ENCODE measurements at regions not wholly inside any gene's neighbourhood (a gene's known extent, or its start where the extent isn't known, plus 50 kb on each side); places are given as distances from the start of the nearest gene placed in this dataset.

- Histone ChIP-seq H3K4me3 (no peak overlapping the region), H3K36me3 (ENCODE audit: low read depth, missing control alignments) (no peaks in the 10 kb centered on the region), H3K27me3 (no peaks in the 10 kb centered on the region), H3K9me3 (no peaks in the 10 kb centered on the region), H3K27ac (no peak overlapping the region), H3K4me1 (no peaks in the 10 kb centered on the region)
- TF ChIP-seq POLR2A (IDR thresholded peaks at IDR 0.05) (no peak), CTCF (IDR thresholded peaks at IDR 0.05) (no peak)
- intact Hi-C loops (cut with DNase I; ENCODE audit: low total_unique reads) = no loop called here
- WGBS, 2 donors = 76 to 87% methylated on average over 3 of the region's 3 CpGs
- DNase-seq = no peak
Measured at GRCh38 chr2:217091531-217091930, 231.7 kb upstream of the TNP1 start.

GRCh38 chr2:217090884-217091283 is 231.0 kb upstream of the TNP1 start:
- Histone ChIP-seq H3K4me3 (no peak overlapping the region), H3K27me3 (no peaks in the 10 kb centered on the region), H3K9me3 (no peaks in the 10 kb centered on the region), H3K36me3 (ENCODE audit: low read depth, missing control alignments) (no peaks in the 10 kb centered on the region), H3K27ac (no peak overlapping the region), H3K4me1 (no peaks in the 10 kb centered on the region)
- TF ChIP-seq POLR2A (IDR thresholded peaks at IDR 0.05) = no peak
- TF ChIP-seq CTCF (IDR thresholded peaks at IDR 0.05) = no peak
- DNase-seq = no peak
- intact Hi-C loops (cut with DNase I; ENCODE audit: low total_unique reads) = no loop called here
- 86 to 97% methylated on average over 3 of the region's 3 CpGs for WGBS, 2 donors

GRCh38 chr2:217090024-217090473 is 230.2 kb upstream of the TNP1 start:
- H3K9me3 ChIP-seq = no peaks in the 10 kb centered on the region
- DNase-seq = no peak
- H3K36me3 ChIP-seq (ENCODE audit: low read depth, missing control alignments) = no peaks in the 10 kb centered on the region
- 52 to 66% methylated on average over 5 of the region's 5 CpGs for WGBS, 2 donors
- TF ChIP-seq POLR2A (IDR thresholded peaks at IDR 0.05) = no peak
- no peak for TF ChIP-seq CTCF (IDR thresholded peaks at IDR 0.05)
- no peak overlapping the region for H3K27ac ChIP-seq
- H3K4me1 ChIP-seq = no peaks in the 10 kb centered on the region
- intact Hi-C loops (cut with DNase I; ENCODE audit: low total_unique reads) = no loop called here
- H3K4me3 ChIP-seq = no peak overlapping the region
- no peaks in the 10 kb centered on the region for H3K27me3 ChIP-seq

- Histone ChIP-seq H3K4me1 (no peaks in the 10 kb centered on the region), H3K4me3 (no peak overlapping the region), H3K27ac (no peak overlapping the region), H3K36me3 (ENCODE audit: low read depth, missing control alignments) (no peaks in the 10 kb centered on the region), H3K9me3 (no peaks in the 10 kb centered on the region), H3K27me3 (no peaks in the 10 kb centered on the region)
- 90 to 94% methylated on average over 2 of the region's 2 CpGs for WGBS, 2 donors
- intact Hi-C loops (cut with DNase I; ENCODE audit: low total_unique reads) = no loop called here
- DNase-seq = no peak
- TF ChIP-seq CTCF (IDR thresholded peaks at IDR 0.05) (no peak), POLR2A (IDR thresholded peaks at IDR 0.05) (no peak)
Measured at GRCh38 chr2:217086718-217087117, 226.9 kb upstream of the TNP1 start.

GRCh38 chr2:217086038-217086522 is 226.2 kb upstream of the TNP1 start:
- DNase-seq = no peak
- TF ChIP-seq POLR2A (IDR thresholded peaks at IDR 0.05) = no peak
- no peak for TF ChIP-seq CTCF (IDR thresholded peaks at IDR 0.05)
- no peaks in the 10 kb centered on the region for H3K27me3 ChIP-seq
- no peaks in the 10 kb centered on the region for H3K4me1 ChIP-seq
- H3K4me3 ChIP-seq = no peak overlapping the region
- 80 to 91% methylated on average over 1 of the region's 1 CpG for WGBS, 2 donors
- no peaks in the 10 kb centered on the region for H3K9me3 ChIP-seq
- H3K36me3 ChIP-seq (ENCODE audit: low read depth, missing control alignments) = no peaks in the 10 kb centered on the region
- H3K27ac ChIP-seq = no peak overlapping the region
- intact Hi-C loops (cut with DNase I; ENCODE audit: low total_unique reads) = no loop called here

Data from testis (tissue), 2 donors.